ENCODE measurements at regions not wholly inside any gene's neighbourhood (a gene's known extent, or its start where the extent isn't known, plus 50 kb on each side); places are given as distances from the start of the nearest gene placed in this dataset.

DNA sequence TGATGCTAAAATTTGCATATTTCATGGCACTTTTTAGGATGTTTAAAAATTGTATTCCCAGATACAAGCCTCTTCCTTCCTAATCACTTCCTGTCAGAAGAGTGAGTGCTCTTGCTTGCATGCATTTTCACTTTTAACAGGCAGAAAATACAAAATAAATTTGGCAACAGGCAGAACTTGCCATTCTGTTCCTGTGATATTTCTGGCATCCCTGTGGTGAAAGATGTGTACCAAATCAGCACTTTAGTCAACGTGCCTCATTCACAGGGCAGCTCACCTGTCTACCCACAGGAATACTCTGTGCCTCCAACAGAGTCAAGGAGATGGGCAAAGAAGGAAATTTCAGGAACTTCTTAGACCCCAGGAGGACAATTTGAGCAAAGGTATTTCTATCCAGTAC, 360.9 kb downstream of the AKAIN1 start:
- no peak for TF ChIP-seq POLR2A (IDR thresholded peaks at IDR 0.05)
- TF ChIP-seq, protein P1, sequence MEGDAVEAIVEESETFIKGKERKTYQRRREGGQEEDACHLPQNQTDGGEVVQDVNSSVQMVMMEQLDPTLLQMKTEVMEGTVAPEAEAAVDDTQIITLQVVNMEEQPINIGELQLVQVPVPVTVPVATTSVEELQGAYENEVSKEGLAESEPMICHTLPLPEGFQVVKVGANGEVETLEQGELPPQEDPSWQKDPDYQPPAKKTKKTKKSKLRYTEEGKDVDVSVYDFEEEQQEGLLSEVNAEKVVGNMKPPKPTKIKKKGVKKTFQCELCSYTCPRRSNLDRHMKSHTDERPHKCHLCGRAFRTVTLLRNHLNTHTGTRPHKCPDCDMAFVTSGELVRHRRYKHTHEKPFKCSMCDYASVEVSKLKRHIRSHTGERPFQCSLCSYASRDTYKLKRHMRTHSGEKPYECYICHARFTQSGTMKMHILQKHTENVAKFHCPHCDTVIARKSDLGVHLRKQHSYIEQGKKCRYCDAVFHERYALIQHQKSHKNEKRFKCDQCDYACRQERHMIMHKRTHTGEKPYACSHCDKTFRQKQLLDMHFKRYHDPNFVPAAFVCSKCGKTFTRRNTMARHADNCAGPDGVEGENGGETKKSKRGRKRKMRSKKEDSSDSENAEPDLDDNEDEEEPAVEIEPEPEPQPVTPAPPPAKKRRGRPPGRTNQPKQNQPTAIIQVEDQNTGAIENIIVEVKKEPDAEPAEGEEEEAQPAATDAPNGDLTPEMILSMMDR (IDR thresholded peaks at IDR 0.05) = no peak
